Activated CD4-positive, alpha-beta T cell treated with anti-CD3 and anti-CD28 coated beads for 48 hours (primary cell): ENCODE measurements at regions not wholly inside any gene's neighbourhood (a gene's known extent, or its start where the extent isn't known, plus 50 kb on each side); places are given as distances from the start of the nearest gene placed in this dataset.
A peak's percentile ranks its signal among the peaks of the same experiment; 100 is the strongest.
"Not testable (repeated sequence)": the region's sequence is repeated elsewhere in the genome, so short reads cannot be mapped to it uniquely, and the experiment has no call there.

Experiments
- DNase-seq: peaks from one replicate; pipeline ENCODE4 v3.0.0-alpha.2; 2020

DNA sequence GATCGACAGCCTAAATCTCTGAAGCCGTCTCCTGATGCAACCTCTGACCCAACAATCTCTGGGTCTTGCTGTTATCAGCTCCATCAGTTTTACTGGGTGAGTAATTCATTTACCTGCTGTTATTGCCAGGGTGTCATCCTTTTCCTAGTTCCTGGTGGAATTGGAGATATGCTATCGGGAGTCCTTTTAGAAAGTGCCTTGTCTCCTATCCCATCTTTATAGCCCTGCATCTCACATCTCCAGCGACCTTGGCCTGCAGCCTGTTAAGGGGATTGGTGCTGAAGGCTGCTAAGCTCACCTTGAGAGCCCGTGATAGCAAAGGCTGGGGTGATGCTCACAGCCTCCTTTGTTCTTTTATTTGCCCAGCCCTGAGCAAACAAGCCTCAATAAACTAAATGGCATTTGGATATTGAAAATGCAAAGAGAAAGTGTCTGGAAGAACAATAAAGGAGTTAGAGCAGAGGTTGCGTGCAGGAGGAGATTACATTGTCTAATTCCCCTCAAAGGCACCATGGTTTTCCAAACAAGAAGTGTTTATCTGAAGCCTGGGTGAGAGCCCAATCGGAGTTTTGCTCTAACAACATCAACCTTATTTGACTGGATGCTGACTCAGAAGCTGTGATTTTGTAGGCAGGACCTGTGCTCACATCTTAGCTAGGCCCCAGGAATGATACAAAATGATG, 101.8 kb downstream of the RPLP1 start:
- DNase-seq = no peak

DNA sequence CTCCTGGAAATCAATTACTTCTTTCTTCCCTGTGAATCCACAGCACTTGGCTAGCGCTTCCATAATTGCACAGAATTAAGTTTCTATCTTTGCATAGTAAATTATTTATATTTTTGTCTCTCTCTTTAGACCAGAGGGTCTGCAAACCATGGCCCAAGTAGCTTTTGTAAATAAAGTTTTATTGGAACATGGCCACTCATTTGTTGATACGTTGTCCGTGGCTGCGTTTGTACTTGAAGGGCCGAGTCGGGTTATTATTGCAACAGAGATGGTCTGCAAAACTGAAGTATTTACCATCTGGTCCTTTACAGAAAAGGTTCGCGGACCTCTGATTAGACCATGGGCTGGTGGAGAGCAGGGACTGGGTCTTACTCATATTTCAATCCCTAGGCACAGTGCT, 102.5 kb downstream of the RPLP1 start:
- no peak for DNase-seq

DNA sequence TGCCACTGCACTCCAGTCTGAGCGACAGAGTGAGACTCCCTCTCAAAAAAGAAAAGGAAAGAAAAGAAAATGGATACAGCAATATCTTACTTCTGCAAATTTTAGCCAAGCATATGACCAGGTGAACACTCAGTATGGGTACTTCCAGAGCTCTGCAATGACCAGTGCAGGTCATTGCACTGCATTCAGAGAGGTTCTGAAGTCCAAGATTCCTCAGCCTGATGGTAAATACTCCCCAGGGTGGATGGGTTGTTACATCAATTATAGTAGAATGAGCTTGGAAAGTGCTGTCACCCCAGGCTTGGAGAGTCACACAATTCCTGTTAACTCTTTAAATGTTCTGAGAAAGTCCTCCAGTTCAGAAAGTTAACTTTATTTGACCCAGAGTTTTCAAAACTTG, 103.7 kb downstream of the RPLP1 start:
- no peak for DNase-seq

DNA sequence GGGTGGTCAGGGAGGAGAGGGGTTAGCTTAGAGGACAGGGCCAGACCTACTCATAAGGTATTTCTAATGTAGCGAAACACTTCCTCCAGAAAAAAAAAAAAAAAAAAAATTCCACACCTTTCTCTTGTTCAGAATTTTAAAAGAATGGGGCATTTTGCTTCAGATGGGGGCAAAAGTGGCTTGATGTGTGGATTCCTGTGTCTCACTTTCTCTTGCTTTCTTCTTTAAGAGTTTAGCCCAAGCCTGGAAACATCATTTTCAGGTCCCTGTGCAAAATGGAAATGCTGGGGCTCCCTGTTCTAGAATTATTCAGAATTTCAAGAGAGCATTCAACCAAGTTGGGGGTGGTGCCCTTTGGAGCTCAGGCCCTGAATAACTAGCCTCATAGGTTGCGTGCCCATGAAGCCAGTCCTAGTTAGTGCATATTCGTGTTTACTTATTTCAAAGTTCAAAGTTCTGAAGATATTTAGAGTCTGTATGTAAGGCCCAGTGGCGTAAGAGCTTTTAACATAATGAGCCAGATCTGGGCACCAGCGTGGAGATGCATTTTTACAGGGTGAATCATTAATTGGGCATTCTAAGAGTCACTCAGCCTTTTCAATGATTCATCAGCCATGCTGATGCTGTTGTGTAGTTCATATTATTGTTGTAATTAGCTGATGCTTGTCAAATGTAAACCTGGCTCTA, 104.5 kb downstream of the RPLP1 start:
- DNase-seq = no peak

DNA sequence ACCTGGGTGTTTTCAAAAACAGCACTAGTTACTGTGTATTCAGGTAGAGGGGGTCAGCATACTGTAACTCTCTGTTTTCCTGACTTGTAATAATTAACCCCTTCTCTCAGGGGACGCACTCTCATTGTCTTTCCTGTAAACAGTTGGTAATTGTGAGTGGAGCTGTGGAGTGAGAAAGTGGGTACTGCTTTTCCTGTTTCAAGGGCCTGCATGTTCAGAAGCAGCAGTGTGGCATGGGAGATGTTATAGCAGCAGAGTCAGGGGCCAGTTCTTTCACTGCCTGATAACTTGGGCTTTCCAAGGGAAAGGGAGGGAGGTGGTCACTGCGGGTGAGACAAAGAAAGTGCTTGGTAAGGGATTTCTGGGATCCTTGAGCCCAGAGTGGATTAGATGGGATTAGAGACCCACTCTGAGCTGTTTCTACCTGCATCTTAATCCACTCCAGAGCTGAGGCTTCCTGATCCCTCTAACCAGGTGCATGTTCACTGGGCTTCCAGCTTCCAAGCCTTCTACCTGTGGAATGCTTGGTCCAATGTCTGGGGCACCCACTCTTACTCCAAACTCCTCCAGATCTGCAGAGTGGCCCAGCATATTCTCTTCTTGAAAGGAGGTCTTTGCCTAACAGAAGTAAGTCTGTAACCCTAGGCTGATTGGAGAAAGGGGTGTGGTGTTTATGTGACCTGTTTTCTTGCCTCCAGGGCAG, 105.2 kb downstream of the RPLP1 start:
- DNase-seq = no peak

DNA sequence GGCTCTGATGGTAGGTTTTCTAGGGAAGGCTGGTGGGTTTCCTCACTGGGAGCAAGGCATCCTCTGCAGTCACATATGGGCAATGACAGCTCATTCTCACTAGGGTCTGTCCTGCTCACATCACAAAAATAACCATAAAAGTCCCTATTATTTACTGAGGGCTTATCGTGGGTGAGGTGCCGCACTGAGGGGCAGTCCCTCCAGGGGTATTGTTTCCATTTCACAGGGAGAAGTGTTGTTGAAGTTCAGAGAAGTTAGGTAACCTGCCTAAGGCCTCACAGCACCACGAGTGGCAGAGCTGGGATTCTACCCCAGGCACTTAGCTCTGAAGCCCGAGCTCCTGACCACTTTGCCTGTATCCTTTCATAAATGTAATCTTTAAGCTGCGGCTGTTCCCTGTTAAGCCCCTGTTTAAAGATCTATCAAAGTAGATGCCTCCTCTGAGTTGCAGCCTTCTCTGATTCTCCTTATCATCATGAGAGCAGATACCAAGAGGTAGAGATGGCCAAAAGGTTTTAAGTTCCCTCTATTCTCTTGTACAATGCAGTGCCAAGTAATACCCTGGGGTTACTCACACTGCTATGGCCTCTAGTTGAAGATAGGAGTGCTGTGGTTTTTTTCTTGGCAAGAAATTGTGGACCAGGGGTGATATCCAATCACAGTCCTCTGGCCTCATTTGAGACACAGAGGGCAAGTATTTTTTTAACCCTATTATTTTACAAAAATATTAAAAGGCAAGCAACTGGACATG, 107.0 kb downstream of the RPLP1 start:
- no peak for DNase-seq

DNA sequence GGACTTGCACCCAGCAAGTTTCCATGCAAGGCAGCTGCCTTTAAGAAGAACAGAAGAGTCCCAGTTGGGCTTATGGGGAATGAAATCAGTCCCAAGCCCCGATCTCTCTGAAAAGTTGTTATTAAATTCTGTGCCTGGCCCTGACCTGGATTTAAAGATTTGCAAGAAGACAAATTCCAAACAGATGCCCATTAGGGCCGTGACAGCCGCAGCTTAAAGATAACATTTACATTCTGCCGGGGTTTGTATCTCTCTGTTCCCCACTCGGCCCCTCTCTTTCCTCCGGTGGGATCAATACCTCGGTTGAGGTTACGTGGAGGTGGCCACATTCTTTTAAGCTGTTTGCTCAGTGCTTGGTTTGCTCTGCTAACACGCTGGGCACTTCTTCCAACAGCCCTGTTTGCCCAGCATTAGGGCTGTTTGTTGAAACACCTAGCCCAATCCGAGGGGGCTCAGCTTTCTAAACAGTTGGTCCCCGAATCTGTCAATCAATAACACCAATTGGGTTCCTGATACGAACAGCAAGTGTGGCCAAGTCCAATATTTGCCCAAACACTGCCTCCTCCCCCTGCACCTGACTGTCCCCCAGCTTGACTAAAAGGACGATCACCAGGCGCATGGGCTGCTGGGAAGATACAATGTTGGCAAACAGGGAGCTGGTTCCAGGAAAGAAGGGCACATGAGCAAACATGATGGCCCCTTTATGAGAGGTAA, 108.6 kb downstream of the RPLP1 start:
- no peak for DNase-seq

DNA sequence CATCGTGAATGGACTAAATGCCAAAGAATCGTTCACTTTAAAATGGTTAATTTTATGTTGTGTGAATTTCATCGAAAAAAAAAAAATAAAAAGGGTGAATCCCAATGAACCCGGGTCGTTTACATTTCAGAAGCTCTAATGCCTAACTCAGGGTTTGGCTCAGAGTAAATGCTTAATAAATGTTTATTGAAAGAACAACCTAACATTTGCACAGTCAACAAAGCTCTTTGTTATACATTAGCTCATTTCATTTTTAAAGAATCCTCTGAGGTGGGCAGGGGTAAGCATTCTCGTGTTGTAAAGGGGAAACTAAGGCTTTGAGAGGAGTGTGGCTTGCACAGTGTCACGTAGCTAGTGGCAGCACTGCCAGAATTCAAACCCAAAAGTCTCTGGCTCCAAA, 109.5 kb downstream of the RPLP1 start:
- no peak for DNase-seq

DNA sequence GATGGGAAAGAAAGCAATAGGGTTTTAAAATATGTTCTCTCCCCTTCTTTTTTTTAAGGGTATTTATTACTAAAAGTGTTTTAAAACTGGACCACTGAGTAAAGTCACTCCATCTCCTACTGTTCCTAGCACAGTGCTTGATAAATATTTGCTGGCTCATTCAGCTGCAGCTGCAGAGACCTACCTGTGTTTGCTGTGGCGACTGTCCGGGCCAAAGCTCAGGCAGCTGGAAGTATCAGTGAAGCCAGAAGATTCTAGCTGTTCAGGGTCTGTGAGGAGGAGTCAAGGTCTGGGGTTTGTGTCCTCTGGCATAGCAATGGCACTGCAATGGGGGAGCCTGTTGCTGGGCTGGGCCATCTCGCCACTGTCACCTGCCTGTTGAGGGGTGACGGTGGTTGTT, 109.9 kb downstream of the RPLP1 start:
- no peak for DNase-seq

DNA sequence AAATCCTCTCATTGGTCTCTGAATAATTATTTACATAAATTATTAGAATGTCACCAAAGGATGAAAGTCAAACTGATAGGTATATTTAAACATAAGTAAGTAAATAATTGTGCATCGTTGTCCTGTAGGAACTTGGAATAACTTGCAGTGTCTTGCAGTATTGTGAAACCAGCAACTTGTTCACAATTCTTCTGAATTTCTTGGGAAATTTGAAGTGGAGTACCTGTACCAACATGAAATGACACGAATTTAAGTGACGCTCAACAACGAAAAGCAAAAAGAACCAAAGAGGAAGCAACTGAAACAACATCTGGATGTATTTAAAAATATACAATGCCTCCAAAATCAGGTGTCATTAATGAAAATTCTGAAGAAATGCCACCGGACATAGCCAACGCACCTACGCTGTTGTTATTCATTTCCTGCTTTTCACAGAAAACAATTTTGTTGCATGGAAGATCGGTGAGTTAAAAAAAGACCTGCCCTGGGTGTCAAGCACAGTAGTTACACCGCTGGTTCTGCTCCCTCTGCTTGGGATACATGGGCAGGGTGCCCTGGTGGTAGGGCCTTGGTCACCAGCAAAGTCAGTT, 112.5 kb downstream of the RPLP1 start:
- no peak for DNase-seq

DNA sequence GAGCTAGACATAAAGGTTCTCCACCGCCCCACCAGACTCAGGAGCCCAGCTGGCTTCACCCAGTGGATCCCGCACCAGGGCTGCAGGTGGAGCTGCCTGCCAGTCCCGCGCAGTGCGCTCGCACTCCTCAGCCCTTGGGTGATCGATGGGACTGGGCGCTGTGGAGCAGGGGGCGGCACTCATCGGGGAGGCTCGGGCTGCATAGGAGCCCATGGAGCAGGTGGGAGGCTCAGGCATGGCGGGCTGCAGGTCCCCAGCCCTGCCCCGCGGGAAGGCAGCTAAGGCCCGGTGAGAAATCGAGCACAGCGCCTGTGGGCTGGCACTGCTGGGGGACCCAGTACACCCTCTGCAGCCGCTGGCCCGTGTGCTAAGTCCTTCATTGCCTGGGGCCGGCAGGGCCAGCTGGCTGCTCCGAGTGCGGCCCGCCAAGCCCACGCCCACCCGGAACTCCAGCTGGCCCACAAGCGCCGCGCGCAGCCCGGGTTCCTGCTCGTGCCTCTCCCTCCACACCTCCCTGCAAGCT, 114.7 kb downstream of the RPLP1 start:
- not testable (repeated sequence) for DNase-seq

DNA sequence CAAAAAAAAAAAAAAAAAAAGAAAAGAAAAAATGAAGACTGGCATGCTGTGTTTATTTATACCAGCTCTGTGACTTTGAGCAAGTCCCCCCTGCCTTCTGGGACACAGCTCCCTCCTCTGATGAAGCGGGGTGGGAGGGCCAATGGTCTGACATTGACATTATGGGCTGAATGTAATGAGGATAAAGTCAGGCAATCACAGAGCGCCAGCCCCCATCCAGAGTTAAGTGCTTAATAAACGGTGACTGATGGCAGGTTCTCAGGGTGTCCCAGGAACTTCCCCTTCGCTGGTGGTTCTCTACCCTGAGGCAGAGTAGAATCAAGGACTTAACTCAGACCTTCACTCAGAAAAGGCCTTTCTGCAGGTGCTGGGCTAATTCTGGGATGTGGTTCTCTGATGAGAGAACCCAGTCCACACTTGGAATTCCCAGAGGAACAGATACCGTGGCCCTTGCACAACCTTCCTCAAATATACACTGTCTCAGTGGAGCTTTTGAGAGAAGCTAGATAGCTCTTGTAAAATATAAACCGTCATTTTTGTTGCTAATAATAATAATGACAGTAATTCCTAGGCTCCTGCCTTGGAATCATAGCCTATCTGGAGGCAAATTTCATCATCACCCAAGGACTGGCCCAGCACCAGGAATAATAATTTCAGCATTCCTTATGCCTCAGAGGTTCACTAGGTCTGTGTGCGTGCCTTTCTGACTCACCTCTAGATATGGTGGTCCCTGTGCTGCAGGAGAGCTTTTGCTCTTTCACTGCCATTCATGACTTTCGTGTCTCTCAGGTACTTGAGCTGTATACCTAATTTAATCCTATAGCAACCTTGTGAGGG, 115.8 kb downstream of the RPLP1 start:
- DNase-seq = no peak

DNA sequence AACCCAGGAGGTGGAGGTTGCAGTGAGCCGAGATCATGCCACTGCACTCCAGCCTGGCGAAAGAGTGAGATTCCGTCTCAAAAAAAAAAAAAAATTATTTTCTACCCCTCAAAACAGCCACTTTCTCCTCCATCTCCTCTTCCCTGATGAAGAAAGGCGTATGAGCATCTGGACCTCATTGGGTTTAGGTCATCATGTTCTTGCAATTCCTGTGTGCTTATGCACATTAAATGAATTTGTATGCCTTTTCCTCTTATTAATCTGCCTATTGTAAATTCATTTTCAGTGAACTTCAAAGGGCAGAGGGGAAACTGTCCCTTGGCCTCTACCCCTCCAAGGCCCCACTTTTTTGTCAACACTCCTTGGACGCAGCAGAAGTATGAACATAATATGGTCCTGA, 117.8 kb downstream of the RPLP1 start:
- DNase-seq = no peak

DNA sequence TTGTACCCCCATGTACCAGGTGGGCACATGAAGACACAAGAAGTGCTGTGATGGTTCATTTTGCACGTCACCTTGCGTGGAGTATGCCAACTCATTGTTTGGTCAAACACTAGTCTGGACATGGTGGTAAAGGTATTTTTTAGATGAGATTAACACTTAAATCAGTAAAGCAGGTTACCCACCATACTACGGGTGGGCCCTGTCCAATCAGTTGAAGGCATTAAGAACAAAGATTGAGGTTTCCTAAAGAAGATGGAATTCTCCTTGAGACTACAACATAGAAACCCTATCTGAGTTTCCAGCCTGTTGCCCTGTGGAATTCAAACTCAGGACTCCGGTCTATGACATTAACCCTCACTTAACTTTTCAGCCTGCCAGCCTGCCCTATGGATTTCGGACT, 118.4 kb downstream of the RPLP1 start:
- no peak for DNase-seq

DNA sequence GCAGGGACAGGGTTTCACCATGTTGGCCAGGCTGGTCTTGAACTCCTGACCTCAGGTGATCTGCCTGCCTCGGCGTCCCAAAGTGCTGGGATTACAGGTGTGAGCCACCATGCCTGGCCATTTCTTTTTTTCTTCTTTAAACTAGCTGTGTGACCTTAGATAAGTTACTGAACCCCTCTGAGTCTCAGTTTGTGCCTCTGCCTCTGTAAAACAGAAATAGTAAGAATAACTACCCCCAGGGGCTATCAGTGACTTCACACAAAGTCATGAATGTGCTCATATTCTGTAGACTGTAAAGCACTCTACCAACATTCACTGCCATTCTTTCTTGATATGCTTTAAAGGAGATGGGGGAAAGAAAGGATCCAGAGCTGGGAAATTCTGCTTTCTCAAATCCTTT, 120.7 kb downstream of the RPLP1 start:
- not testable (repeated sequence) for DNase-seq

DNA sequence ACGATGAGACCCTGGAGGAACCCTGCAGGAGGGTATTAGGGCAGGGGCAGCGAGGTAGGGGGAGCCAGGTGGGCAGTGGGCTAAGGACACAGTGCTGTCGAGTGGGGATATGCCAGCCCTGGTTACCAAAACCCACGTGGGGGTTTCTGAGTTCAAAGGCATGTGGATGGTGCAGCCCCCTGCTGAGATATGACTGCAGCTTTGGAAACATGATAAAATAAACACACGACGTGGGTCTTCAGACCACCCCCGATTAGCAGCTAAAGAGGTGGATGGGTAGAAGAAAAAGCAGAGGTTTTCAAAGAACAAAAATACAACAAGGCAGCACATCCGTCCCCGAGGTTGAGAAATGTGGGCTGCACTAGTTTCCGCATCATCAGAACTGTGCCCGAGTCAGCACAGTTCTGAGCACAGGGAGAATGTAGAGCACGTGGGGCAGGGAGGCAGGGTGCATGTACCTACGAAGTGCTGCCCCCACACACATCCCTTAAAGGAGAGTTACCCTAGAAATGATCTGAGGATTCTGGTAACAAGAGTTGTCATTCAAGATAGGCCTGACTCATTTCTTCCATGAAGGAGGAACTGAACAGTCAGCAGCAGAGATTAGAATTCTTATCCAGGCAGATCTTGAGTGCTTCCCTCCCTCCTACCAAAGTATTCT, 121.3 kb downstream of the RPLP1 start:
- DNase-seq = peak; percentile 78

DNA sequence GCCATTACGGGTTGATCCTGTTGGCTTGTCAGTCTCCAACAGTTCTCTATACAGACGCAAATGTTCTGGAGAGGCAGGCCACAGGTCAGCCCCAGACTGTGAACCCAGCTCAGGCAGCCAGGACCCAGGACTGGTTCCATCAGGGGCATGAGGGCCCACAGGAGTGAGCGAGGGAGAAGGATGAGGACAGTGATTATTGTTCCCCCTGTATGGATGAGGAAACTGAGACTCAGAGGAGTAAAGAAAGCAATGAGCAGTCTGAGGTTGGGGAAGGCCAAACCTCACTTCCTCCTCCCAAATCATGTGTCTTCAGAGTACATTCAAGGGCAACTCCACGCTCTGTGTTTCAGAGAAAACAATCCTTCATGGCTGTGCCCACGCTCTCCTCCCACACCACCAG, 121.9 kb downstream of the RPLP1 start:
- peak; percentile 8 for DNase-seq

DNA sequence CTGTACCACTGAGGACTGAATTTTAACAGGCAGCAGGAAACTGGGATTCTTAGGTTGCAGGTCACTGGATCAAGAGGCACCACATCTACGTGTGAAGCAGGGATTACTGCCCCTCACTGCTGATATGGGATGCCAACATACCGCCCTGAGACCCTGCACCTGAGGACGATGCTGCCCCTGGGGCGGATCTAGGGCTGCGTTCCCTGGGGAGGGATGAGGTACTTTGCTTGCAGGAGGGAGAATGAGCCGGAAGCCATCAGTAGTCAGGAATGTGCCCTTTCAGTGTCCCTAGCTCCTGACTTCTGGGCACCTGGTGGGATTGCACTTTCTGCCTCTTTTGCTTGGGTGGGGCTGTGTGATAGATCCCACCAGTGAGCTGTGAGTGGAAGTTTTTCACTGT, 122.8 kb downstream of the RPLP1 start:
- DNase-seq = no peak

DNA sequence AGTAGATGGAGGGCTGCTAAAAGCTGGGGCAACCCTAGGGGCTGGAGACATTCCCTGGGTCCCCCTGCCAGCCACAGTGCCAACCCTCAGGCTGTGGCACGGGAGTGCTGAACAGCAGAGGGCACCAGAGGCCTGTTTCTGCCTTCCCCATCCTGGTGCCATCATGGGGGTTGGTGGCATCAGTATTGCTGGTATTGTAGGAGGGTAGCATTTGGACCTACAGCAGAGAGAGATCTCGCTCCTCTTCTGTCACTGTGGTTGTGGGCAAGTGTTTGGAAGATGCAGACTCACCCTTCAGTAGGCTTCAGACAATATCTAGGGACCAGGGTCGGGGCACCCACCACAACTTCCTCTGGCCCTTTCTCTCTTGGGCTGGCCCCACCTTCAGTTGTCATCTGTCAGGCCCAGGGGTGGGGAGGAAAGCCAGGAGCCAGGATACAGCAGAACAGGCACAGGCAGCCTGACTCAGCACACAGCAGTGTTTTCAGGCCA, 123.5 kb downstream of the RPLP1 start:
- peak; percentile 82 for DNase-seq

DNA sequence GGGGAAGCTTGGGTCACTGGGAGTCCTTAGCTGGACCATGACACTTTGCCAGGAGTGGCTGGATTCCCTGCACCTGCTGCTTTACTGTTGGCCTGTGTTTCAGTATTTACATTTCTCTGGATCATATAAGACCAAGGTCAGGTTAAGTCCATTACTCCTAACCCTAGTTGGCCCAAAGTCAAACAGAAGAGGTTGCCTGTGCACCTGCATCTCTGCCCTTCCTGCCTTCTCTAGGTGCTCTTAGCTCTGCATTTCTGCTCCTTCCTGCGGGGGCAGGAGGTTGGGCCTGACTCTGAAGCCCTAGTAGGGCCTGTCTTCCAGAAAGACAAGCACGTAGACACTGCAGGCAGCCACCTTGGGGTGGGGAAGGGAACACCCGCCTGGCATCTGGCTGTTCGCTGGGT, 124.3 kb downstream of the RPLP1 start:
- peak; percentile 16 for DNase-seq
